ENCODE measurements at regions not wholly inside any gene's neighbourhood (a gene's known extent, or its start where the extent isn't known, plus 50 kb on each side); places are given as distances from the start of the nearest gene placed in this dataset.

DNA sequence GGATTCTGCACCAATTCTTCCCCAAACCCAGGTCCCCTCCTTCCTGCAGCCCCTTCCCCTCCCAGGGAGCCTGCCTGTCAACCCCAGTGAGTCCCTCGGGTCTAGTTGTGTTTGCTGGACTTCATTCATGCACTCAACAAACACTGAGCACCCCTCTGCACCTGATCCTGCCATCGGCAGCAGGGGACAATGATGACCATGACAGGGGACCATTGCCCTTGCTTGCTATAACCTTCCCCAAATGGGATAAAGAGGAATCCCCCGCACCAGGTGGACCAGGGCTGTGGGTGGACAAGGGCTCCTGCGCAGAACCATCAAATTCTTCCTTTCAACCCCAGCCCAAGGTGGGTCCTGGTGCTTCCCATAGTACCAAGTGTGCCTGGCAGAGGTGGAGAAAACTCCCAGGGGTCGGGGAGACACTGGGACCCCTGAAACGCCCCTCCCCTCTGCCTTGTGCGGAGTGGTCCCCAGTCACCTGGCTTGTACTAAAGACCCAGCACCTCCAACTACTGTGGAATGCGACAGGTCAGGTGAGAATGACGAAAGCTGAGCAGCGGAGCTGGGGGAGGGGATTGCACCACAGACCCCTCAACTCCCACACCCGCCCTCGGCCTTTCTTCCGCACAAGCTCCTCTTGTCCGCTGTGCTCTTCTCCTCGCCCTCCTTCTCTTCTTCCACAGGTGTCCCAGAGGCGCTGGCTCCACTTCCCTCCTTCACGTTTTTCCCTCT lies 119.9 kb upstream of the ZNF217 start:
- no peak for DNase-seq

GRCh38 chr20:53712212-53712977 lies 118.8 kb upstream of the ZNF217 start:
- no peak for DNase-seq

DNA sequence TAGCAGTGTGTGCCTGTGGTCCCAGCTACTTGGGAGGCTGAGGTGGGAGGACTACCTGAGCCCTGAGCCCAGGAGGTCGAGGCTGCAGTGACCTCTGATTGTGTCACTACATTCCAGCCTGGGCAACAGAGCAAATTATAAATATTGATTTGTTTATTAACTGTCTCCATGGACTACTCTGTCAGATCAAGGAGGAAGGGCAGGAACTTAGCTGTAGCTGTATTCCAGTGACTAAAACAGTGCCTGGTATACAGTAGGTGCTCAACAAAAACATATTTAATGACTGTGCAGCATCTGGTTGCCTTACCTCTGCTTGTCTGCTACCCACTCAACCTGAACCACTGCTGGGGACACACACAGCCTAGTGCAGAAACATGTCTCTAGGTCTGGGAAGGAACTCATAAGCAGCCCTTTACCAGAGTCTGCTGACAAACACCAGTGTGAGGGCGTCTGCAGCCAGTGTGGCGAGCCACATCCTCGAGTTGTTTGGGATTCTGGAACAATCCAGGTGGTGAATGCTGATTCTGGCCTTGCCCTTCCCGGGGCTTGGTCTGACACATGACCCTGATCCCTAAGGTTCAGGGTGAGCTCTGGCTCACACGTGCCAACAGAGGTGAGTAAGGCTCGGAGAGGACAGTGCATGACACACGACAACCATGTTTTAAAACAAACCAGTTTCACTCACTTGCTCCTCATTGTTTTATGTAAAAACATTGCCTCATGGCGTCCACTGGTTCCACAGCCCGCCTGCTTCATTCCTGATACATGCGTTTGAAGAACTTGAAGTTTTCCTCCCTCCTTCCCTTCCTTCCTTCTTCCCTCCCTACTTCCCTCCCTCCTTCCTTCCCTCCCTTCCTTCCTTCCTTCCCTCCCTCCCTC lies 117.9 kb upstream of the ZNF217 start:
- no peak for DNase-seq

DNA sequence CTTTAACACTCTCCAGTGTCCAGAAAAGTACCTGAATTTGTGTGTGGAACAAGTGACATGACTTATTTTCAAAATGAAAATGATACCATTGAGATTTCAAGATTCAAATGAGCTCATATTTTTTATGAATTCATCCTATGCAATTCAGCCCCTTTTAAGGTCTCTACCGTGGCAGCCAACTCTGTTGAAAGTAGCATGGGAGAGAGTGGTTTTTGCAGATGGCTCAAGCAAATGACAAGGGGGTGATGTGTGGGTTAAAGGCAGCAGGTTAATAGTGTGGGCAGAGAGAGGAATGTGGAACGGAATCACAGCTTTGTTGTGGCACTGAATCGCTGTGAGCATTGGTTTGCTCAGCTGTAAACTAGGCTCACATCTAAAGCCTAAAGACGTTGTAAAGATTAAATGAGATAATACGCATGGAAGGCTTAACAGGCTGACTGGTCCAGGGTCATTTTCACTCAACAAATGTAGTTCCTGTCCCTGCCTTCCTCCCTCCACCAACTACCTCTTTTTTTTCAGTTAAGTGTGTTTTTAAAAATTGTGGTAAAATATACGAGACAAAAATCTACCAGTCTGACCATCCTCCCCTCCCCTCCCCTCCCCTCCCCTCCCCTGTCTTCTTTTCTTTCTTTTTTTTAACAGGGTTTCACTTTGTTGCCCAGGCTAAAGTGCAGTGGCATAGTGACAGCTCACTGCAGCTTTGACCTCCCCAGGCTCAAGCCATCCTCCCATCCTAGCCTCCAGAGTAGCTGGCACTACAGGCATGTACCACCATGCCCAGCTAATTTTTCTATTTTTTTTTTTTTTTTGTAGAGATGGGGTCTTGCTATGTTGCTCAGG lies 114.7 kb upstream of the ZNF217 start:
- peak; percentile 15 to 45 for DNase-seq

- DNase-seq, result peak; percentile 18 to 22
Observed at GRCh38 chr20:53707371-53708055, 113.9 kb upstream of the ZNF217 start.

GRCh38 chr20:53706466-53707370 lies 113.1 kb upstream of the ZNF217 start:
- DNase-seq, result peak in 1 of 2 experiments; percentile 36

DNA sequence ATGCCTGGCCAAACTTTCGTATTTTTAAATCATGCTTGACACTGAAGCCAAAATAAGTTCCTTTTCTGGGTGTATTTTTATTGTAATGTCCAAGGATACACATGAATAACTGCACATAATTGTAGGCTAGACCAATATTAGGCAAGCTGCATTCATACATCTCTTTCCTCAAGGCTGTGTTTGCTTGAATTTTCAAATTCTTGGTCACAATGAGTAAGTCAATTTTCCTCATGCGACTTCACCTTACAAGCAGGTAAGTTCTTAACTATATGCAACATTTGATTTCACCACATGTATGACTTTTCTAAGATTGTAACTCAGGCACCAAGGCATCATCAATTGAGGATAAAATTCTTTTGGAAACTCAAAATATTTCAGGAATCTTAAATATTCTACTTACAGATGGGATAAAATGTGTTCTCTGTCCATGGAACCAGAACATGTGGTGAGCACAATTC lies 112.4 kb upstream of the ZNF217 start:
- DNase-seq, result no peak

- no peak for DNase-seq
Observed at GRCh38 chr20:53702617-53703016, 109.0 kb upstream of the ZNF217 start.

DNA sequence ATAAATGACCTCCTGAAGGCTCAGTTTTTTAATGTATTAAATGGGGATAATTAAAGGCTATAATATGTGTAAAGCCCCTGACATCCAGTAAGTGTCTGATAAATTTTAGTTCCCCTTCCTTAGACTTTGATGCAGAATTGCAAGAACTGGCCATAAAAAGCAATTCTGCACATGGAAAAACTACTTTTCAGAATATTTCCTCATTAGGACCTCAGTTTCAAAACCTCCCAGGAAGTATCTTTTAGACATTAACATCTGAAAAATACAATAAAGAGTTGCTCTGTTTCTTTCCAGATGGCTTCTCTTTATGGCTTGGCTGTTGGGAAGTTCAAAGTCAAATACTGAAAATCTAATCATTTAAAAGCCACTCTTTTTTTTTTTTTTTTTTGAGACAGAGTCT lies 106.3 kb upstream of the ZNF217 start:
- peak in 1 of 2 experiments; percentile 19 for DNase-seq

GRCh38 chr20:53699085-53699674 lies 105.5 kb upstream of the ZNF217 start:
- DNase-seq, result no peak

GRCh38 chr20:53698371-53698978 lies 104.8 kb upstream of the ZNF217 start:
- DNase-seq, result peak; percentile 9 to 11

DNA sequence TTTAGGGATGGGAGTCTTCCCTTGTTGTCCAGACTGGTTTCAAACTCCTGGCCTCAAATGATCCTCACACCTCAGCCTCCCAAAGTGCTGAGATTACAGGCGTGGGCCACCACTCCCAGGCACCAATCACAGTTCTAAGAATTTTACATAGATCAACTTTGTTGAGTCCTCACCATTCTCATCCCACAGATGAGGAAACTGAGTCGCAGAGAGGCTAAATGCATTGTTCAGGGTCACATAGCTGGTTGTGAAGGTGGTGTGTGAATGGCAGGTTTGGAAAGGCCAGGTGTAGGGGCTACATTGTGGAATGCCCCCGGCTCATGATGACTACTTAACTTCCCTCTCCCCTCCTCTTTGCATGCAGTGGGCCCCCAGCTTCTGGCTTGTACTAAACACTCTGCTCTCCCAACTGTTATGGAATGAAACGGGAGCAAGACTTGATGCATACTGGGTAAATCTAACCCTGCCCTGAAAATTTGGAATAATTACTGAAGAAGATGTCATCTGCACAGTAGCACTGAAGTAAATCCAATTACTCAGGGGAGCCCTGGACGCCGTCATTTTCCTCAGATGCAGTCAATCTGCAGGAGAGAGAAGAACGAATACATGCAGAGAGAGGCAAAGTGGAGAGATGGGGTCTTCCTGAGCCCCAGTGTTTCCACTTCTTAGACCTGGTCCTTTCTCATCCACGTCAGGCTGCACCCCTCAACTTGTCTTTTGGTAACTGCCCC lies 102.3 kb upstream of the ZNF217 start:
- no peak for DNase-seq

GRCh38 chr20:53693262-53693871 lies 99.7 kb upstream of the ZNF217 start:
- DNase-seq, result no peak

- no peak for DNase-seq
Observed at GRCh38 chr20:53692465-53693067, 98.9 kb upstream of the ZNF217 start.

DNA sequence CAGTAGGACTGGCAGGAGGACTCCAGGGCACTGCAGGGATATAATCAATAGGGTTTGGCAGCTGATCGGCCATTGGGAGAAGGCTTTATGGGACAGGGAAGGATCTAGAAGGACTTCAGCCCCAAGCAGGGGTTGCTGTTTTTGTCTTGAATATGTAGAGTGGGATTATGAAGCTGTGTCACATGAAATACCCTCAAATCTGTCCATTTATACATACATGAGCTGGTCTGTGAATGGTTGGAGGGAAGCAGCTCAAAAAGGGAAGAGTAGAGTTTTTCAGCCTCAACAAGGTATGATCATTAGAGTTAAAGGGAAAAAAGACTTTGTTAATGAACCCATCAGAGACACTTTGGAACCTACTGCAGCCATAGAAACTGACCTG lies 98.2 kb upstream of the ZNF217 start:
- no peak for DNase-seq

DNA sequence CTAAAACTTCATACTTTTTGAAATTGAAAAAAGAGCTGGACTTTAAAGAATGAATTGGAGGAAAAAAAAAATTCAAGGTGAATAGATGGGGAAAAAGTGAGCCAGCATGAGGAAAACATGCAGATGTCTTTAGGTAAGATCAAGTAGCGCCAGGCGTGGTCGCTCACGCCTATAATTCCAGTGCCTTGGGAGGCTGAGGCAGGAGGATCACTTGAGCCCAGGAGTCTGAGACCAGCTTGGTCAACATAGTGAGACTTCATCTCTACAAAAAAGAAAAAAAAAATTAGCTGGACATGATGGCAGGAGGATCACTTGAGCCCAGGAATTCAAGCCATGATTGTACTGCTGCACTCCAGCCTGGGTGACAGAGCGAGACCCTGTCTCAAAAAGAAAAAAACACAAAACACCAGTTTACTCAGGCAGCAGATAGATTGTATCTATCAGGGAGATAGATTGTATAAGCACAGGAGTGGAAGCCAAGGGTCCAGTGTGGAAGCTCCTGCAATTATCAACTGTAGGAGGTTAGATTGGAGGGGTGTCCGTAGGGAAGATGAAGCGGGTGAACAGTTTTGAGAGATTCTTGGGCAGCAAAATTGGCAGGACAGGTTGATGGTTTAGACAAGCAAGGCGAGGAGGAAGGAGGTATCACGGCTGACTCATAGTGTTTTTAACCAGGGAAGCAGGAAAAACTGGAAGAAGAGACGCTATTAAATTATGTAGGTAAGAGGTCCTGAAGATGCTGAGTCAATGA lies 97.6 kb upstream of the ZNF217 start:
- DNase-seq, result no peak

GRCh38 chr20:53688085-53688484 lies 94.4 kb upstream of the ZNF217 start:
- no peak for DNase-seq
